ENCODE measurements at regions not wholly inside any gene's neighbourhood (a gene's known extent, or its start where the extent isn't known, plus 50 kb on each side); places are given as distances from the start of the nearest gene placed in this dataset.

DNA sequence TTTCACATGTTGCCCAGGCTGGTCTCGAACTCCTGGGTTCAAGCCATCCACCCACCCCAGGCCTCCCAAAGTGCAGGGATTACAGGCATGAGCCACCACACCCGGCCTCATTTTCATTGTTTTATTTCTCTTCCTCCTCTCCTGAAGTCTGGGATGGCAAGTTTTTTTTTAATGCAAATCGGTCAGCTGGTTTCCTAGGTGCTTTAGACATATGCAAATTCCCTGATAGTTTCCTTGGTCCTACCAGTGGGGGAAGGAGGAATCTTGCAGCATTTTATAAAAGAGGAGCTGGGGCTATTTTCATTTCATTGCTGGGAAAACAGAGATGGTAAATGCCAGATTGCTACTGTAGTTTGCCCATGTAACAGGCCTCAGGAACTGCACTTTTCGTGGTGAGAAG lies 179.4 kb downstream of the ACTL7B start:
- DNase-seq, result no peak

DNA sequence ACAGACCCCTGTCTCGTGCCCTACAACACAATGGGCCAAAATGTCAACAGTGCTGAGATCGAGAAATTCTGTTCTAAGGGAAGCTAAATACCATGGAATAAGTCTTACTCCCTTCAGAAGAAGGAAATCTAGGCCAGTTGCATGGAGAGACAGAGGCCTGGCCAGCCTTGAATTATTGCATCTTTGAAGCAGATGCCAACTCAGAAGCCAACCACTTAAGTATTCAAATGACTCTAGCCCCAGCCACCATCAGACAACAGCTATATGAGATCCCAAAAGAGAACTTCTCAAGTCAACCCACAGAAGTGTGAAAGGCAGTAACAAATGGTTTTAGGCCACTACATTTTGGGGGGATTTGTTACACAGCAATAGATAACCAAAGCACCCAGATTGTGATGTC lies 180.1 kb downstream of the ACTL7B start:
- no peak for DNase-seq

DNA sequence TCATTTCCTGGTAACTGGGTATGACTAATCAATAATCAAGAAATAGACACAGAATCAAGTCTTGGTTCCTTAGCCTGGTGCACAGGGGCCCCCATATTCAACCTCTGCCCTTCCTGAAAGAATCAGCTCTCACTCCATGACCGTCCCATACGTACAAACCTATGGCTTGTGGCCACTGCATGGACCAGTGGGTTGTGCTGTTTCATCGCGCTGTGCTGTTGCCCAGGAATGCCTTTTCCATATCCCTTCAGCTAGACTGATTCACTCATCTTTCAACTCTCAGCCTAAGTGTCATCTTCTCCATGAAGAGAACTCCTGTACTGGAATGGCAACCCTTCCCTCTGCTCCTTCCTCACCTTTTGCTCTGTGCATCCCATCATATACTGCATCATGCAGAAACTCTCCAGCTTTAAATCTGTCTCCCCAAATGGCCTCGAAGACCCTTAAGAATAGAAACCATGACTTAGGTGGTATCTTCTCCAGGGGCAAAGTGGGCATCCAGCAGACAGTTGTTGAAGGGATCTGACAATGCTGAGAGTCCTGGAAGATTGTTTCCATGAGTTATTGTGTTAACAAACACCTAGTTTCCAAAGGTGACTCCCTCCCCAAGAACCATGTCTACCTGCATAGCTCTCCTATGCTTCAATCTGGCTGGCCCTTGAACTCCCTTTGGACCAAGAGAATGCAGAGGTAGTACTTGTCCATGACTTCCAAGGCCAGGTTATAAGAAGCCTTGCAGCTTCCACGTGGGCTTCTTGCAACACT lies 180.8 kb downstream of the ACTL7B start:
- no peak for DNase-seq

DNA sequence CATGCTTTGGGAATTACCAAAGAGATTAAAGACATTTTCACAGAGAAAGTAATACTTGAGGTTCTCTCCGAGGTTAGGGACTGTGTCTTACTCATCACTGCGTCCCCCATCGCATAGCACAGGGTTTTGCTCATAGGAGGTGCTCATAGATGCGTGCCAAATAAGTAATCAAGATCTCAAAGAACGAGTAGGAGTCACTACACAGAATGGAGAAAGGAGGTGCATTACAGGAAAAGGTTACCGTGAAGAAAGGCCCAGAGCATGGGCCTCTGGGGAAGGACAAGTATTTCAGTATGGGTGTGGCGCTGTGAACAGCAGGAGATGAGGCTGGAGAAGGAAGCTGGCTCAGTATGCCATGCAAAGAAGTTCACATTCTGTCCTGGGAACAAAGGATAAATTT lies 182.4 kb downstream of the ACTL7B start:
- no peak for DNase-seq

DNA sequence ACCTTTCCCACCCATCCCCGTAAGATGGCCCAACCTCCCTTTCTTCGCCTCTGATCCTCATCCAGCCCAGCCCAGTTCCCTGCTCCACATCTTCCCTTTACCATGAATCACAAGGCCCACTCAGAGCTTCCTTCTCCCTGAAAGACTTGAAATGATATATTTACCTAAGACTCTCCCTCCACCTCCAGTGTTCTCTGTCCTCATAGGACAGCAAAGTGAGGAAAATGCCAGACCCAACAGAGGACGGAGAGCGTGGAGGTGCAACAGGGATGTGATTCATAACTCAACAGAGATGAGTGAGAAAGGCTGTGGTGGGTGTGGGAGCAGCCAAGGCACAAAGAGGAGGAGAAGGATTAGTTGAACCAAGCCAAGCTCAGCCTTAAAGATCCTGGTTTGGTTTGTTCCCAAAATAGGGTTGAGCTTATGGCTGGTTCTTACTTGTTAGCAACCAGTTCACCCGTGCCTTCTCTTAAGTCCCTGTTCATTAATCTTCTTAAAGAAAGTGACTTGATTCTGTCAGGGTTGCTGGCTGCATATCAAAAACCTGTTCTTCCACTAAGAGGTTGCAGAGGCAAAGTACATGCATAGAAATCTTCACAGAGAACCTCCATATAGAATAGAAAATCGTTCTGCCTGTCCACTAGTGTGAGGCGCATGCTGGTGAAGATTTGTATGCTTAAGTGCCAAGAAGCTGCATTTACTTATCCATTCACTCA lies 183.2 kb downstream of the ACTL7B start:
- DNase-seq, result no peak

DNA sequence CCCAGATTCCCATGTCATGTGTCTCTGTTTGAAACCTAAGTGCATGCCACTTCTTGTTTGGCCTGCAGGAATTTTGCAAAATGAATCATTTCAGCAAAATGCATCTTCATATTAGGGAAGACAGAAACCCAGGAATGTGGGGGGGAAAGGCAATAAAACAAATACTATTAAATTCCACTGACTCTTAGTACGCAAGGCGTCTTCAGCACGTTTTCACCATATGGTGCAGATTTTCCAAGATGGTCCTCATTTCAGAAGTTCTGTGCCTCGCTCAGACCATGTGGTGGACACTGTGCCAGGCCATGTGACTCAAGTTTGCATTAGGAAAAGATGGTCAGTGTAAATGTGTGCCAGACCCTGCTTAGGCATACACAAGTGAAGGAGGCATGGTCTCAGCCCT lies 184.0 kb downstream of the ACTL7B start:
- DNase-seq, result no peak

DNA sequence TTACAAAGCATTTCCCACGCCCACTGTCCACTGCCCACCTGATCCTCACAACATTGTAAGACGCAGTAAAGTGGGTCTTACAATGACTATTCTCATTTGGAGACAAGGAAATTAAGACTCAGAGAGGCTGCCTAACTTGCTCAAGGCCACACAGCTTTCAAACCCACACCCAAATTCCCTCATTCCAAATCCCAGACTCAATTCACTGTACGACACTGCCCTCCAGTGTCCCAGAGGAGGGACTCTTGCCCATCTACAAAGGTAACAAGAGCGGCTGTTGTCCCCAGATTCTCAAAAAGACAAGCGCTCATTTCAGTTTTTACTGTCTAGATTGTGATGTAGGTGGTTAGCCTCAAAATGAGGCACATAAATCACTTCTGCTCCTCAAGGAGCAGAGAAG lies 184.6 kb downstream of the ACTL7B start:
- no peak for DNase-seq

DNA sequence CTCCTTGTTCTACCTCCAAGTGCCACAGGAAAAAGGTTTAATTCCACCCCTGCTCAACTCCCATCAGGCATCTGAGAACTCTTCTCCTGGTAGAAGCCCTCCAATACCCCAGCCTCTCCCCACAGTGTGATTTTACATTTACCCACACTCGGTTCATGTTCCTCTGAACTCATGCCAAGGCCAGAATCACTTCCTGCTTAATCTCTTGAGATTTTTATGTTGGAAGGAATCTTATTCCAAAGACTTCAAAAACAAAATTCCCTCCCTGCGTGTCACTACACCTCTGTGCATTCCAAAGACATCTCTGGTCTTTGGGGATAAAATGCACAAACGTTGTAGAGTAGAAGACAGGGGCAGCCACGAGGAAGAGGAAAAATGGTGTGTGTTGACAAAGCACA lies 186.8 kb downstream of the ACTL7B start:
- DNase-seq, result no peak

DNA sequence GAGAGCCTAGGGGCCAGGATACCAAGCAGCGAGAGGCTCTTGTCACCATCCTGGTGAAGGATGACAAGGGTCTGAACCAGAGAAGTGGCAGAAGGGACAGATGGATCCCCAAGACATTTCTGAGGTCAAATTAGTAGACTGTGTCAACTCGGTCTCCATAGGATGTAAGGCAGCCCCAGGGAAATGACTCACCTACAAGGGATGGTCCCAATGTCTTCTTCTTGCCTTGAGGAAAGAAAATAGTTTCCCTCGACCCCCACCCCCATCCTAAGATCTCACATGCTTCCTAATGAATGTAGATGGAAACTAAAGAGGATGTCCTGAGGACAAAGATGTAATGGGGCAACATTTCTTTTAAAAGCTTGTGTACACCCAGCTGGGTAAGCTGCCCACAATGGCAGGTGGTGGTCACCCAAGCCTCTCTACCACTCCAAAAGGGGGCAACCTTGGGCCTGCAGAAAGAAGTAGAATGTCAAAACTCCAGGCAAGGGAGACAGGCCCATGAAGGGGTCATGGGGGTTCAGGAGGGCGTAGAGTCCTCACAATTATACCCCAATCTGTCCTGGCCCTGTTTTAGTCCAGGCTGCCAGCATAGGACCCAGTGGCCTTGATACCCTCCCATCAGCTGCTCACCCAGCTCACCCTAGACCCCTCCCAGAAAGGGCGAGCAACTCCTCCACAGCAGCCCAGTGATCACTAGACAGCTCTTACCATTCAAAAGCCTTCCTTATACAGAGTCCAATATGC lies 187.4 kb downstream of the ACTL7B start:
- DNase-seq, result no peak

DNA sequence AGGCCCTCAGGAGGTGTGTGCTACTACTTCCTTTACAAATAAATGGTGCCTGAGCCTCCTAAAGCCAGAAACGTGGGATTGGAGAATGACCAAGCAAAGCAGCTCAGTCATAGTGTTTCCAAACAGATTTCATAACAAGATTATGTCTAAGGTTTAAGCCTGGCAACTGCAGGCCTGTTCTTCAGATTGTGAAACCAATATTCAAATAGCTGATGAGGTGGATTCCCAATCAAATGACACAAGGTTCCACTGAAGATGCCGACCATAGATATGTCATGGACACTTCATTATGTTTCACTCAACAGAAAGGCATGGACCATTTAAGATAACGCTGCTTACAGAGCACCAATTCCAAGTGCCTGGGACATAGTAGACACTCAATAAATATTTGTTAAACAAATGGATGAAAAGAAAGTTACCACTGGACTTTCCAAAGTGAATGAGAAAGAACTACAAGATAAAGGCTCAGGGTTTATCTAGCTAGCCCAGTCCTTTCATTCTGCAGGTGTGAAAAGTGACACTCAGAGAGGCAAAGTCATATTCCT lies 189.5 kb downstream of the ACTL7B start:
- no peak for DNase-seq

DNA sequence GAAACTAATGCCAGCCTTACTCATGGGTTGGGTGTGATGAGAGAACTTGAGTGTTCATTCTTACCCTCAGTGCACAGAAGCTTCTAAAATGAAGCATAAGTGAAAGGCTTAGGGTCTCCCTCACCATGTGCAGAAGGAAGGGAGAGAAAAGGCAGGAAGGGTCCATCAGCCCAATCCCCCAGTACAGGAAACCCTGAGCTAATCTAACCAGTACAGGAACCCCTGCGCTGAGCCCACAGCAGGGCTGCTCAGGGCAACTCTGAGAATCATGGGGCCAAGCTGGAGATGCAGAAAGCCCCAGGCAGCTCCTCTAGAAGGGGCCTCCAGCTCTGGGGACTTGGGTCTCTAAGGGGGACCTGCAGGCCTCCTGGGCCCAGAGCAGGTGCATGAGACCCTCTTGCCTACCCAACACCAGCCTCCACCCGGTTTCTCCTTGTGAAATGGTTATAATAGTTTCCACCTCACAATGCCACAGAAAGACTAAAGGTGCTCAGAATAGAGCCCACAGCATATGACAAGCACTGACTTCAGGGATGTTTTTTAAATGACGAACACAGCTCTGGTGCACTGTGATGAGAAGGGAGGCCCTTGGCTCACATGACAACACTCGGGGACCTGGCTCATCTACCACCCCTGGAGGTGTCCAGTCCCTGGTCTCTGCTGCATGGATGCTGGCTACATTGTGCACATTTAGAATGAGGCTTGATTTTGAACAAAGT lies 190.1 kb downstream of the ACTL7B start:
- no peak for DNase-seq

DNA sequence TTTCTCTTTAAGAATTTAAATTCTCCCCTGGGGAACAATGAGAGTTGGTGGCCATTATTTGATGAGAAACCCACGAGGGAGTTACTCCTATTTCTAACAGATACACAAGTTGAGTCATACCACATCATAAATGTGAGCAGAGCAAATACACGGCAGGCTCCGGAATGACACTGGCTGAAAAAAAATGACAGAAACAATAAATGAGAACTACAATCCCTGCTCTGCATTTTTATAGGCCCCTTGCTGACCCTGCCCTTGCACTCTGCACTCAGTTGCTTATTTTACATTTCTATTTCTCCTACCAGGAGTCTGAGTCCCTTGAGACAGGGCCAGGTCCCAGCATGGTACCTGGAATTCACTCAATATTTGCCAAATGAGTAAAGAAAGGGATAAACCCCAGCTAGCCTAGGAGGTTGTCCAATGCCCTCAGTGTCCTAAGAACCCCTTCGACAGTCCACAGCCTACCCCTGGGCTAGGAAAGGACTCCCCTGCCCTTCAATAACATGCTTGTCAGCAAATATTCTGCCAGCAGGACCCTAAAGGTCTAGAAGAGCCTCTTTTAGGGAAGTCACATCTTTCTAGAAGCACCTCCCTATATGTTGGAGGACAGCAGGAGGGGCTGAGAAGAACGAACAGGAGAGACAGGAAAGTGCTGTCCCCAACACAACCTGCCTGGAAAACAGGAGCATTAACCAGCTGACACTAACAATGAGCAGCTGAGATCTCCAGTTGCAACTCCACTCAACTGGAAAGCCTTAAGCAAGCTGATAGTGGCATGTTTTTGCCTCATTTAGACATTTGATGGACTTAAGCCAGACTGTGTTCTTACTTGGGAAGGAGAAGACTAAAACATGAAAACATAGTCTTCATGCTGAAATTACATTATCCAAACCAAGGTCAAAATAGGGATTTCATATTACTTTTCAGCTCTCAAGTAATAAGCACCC lies 191.2 kb downstream of the ACTL7B start:
- no peak for DNase-seq

DNA sequence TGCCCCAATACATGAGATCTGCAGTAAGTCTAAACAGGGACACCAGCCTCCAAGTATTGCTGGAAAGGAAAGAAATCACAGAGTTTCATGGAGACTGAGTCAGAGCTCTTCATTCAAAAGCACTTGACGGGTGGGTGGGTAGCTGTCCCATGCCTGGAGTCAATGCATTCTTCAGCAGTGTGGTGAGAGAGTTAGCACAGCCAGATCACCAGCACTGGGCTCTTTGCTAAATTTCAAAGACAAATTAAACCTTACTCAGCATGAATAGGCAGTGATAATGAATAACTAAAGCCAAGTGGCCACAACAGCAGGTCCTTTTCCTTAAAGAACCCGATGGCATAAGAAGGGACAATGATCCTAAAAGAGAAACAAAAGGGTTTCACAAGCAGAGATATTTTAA lies 192.4 kb downstream of the ACTL7B start:
- no peak for DNase-seq

DNA sequence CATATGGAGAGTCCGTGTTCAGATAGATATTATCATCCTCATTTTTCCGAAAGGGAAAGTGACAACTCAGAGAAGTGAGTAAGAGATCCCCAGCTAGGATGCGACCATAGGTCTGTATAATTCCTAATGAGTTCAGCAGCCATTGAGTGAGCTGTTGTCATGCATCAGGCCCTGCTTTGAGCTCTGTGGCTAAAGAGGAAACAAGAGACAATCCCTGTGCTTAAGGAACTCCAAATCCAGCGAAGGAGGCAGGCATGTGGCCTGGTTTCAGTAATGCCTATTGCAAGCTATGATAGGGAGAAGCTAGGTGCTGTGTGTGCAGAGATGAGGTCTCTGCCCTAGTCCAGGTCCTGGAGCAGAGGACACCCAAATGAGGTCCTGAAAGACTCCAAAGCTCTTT lies 192.8 kb downstream of the ACTL7B start:
- DNase-seq, result no peak

DNA sequence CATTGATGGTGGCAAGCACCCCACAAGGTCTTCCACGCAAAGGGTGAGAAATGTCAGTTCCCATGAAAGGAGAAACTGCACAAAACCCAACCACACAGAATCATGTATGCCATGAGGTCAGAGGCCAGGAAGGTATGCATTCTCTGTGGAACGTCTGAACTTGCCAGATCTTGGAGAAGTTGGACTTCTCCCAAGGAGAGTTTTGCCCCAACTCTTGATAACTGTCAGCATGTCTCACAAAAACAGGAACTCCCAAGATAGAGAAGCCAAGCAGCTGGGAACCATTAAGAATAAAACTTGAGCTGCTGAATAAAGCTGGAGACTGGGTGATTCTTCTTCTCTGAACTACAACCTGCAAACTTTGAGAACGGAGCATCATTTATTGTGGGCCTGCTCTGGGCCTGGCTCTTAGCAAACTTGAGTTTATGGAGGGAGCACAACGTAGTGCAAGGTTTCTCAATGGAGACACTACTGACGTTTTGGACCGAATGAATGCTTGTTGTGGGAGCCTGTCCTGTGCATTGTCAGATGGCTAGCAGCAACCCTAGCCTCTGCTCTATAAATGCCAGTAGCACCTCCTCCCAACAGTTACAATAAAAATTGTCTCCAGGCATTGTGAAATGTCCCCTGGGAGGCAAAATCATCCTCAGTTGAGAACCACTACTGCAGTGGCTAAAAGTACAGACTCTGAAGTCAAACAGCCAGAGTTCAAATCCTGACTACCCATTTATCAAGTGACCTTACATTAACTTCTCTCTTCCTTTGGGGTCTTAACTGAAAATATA lies 193.5 kb downstream of the ACTL7B start:
- no peak for DNase-seq

DNA sequence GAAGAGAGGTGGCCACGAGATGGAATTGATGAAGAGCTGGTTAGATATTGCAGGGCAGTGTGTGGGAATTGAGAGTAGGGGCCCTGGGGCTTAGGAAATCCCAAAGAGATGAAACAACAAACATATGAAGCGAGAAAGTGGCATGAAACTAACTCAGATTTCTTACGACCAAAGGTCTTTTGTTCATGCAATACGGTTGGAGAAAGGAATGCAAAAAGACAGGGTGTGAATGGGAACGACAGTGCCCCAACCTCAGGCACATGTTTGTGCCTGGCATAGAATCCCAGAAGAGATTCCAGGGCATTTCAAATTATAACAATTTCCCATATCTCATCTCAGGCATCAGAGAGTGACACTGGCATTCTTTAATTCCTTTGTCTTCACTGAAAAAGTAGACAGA lies 199.2 kb downstream of the ACTL7B start:
- no peak for DNase-seq

DNA sequence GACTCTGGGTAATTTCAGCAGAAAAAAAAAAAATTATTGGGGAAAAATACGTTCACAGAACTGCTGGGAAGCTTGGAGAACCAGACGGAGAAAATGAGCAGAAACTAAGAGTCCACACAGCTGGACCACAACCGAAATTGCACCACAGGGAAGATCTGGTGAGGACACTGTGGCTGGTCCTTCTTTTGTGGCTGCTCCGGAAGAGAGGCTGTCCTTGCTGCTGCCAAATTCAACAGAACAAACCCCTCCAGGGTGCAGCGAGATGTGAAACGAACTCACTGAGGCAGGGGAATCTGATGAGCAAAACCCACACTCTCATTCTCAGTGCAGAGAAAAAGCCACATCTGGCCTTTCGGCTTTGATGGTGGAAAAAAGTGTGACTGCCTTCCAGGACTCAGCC lies 200.0 kb downstream of the ACTL7B start:
- DNase-seq, result no peak

DNA sequence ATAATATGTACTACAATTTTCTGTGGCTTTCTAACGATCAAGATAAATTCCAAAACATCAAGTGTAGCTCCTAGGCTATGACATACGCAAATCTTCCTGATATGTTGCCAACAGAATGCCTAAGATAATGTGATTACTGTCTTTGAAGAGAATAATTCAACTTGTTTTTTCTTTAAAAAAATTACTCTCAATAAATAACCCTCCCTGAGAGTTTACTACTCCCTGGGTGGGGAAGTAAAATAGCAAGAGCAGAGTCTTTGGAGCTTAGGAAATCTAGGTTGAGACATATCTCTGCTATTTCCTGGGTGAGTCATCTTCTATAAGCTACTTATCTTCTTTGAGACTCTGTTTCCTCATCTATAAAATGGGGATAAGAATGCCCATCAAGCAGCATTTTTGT lies 201.2 kb downstream of the ACTL7B start:
- DNase-seq, result no peak

DNA sequence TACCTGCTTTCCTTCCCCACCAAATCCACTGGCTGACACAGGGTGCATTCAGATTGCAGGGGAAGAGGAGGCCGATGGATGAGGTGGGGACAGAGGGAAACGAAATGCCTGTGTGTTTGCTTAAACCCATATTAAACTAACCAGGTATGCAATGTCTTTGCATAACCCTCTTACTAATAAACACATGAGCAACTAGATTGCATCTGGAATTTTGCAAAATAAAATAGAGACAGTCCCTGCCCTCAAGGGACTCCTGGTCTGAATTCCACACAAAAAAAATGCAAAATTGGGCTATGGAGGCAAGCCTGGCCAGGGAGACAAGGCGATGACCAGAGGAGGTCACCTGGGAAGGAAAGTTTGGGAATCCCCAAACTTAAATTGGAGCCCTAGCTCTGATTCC lies 202.9 kb downstream of the ACTL7B start:
- no peak for DNase-seq

DNA sequence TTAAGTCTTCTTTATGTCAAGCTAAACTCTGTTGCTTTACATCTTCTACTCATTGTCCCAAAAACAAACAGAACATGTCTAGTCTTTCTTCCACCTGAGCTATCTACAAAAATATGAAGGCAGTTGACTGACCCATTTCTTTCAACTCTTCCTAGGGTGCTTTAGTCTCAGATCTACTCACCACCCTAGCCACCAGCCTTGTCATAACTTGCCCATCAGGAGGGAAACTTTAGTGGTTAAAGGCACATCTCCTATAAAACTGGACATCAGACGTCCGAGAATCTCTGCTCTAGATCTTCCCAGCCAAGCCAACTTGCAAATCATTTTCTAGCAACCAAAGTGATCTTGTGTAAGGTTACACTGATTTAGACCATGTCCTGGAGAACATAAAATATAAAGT lies 205.0 kb downstream of the ACTL7B start:
- DNase-seq, result no peak

DNA sequence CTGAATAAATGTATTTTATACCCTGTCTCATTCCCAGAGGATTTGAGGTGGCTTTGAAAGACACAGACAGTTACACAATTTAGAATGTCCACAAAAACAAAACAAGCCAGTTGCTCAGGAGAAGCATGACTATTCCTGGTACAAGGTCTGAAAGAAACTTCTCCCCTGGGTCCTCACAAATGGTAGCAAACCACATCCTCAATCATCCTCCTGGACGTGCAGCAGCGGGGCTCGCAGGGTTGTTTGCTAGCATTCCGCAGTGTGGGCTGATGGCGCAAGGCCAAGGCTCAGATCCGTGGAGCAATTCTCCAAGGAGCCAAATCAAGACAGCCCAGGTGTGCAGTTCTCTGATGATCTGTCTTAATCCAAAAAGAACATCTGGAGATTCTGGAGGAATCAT lies 210.3 kb downstream of the ACTL7B start:
- no peak for DNase-seq
